ENCODE measurements at regions not wholly inside any gene's neighbourhood (a gene's known extent, or its start where the extent isn't known, plus 50 kb on each side); places are given as distances from the start of the nearest gene placed in this dataset.

DNA sequence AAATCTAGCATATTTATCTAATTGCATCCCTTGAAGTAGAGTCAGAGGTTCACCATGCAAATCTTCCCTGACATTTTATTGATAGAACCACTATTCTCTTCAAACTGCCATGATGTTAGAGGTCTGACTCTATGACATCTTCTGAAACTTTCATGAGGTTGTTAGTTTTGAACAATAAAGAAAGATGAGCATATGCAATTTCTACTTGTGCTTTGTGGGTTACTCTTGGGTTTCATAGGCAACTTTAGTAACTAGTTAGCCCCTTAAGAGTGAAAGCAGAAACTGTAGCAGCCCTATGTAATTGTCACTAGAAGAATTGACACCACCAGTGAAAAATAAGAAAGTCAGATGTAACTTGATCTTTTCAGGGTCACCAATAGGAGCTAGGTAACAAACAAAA lies 53.1 kb upstream of the ZEB2 start:
- intact Hi-C loops (cut with DNase I), result no loop called here
- no peaks in the 10 kb centered on the region for H3K9me3 ChIP-seq (ENCODE audit: control insufficient read depth, low read length)
- DNase-seq (no peak), ATAC-seq (no peak)
- no peak overlapping the region for H3K27ac ChIP-seq (ENCODE audit: low read length)
- H3K27me3 ChIP-seq (ENCODE audit: control insufficient read depth, insufficient read depth), result no peaks in the 10 kb centered on the region
- H3K4me1 ChIP-seq (ENCODE audit: control insufficient read depth, insufficient read depth, low read length), result no peaks in the 10 kb centered on the region
- H3K4me3 ChIP-seq (ENCODE audit: low read length), result no peak overlapping the region

GRCh38 chr2:144571770-144572169 lies 51.9 kb upstream of the ZEB2 start:
- no peak overlapping the region for H3K4me3 ChIP-seq (ENCODE audit: low read length)
- H3K9me3 ChIP-seq (ENCODE audit: control insufficient read depth, low read length), result no peaks in the 10 kb centered on the region
- ATAC-seq (no peak), DNase-seq (no peak)
- no peaks in the 10 kb centered on the region for H3K4me1 ChIP-seq (ENCODE audit: control insufficient read depth, insufficient read depth, low read length)
- intact Hi-C loops (cut with DNase I), result no loop called here
- H3K27ac ChIP-seq (ENCODE audit: low read length), result no peak overlapping the region
- WGBS, result 99% methylated on average over 1 of the region's 1 CpG
- H3K27me3 ChIP-seq (ENCODE audit: control insufficient read depth, insufficient read depth), result no peaks in the 10 kb centered on the region

GRCh38 chr2:144570566-144570965 lies 50.6 kb upstream of the ZEB2 start:
- Histone ChIP-seq H3K27ac (ENCODE audit: low read length) (no peak overlapping the region), H3K9me3 (ENCODE audit: control insufficient read depth, low read length) (no peaks in the 10 kb centered on the region), H3K4me1 (ENCODE audit: control insufficient read depth, insufficient read depth, low read length) (no peaks in the 10 kb centered on the region), H3K27me3 (ENCODE audit: control insufficient read depth, insufficient read depth) (no peaks in the 10 kb centered on the region), H3K4me3 (ENCODE audit: low read length) (no peak overlapping the region)
- DNase-seq, result no peak
- intact Hi-C loops (cut with DNase I), result no loop called here
- no peak for ATAC-seq
- WGBS, result 89% methylated on average over 3 of the region's 3 CpGs
